HG02642 (cell line): ENCODE measurements at regions not wholly inside any gene's neighbourhood (a gene's known extent, or its start where the extent isn't known, plus 50 kb on each side); places are given as distances from the start of the nearest gene placed in this dataset.

Source experiments
- ATAC-seq: cut with Tn5 transposase; IDR thresholded peaks from one replicate; pipeline ENCODE4 v1.9.1; 2021; ENCODE audit warnings: mild to moderate bottlenecking; ENCODE audit not compliant: unreplicated experiment, poor library complexity

DNA sequence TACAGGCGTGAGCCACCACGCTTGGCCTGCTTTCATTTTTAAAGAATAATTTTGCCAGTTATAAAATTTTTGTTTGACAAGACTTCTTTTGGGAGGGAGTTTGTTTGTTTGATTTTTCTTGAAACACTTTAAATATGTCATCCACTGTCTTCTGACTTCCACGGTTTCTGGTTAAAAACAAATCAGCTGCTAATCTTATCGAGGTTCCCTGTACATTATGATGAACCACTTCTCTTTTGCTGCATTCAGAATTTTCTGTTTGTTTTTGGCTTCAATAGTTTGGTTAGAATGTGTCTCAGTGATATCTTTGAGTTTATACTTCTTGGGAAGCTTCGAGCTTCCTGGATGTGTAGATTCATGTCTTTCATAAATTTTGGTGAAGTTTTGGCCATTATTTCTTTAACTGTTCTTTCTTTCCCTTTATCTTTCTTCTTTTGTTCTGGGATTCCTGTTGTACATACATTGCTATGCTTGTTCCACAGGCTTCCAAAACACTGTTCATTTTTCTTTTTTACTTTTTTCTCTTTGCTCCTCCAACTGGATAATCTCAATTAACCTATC, 60.8 kb downstream of the MSX2 start:
- no peak for ATAC-seq
